ENCODE measurements at regions not wholly inside any gene's neighbourhood (a gene's known extent, or its start where the extent isn't known, plus 50 kb on each side); places are given as distances from the start of the nearest gene placed in this dataset.
A peak's percentile ranks its signal among the peaks of the same experiment; 100 is the strongest.

- no peak for DNase-seq (ENCODE audit: low read depth in 4 of 4, low spot score in 3 of 4)
These were observed 249.7 kb downstream of the RHOU start for GRCh38 chr1:228984646-228985631.

DNA sequence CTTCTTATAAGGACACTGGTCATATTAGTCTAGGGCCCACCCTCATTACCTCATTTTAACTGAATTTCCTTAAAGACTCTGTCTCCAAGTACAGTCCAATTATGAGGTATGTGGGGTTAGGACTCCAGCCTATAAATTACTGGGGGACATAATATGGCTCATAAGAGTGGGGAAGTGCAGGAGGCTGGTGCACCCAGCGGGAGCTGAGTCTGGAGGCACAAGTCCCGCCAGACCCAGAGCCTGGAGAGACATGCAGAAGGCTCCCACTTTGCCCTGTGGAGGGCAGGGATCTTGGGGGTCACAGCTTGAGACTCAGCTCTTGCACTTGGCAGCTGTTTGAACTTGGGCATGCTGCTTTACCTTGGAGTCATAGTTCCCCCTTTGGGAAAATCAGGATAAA, 250.4 kb downstream of the RHOU start:
- DNase-seq (ENCODE audit: low read depth in 4 of 4, low spot score in 3 of 4): no peak

- DNase-seq (ENCODE audit: low read depth in 4 of 4, low spot score in 3 of 4): no peak
These were observed 251.0 kb downstream of the RHOU start for GRCh38 chr1:228986093-228986904.

DNA sequence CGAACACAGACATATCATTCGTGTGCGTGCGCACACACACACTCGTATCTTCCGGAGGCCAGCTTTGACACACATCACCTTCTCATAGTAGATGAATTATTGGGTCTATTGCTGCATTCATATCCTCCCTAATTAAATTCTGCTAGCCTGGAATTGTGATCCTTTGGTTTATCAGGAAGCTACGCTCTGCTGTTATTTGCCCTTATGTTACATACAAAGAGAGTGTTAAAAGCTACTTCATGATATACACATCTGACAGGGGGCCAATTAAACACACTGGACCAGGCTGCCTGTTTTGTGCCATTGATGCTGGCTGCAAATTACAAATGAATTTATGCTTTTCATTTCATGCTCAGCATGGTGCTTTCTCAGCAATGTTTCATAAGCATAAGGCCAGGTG, 252.0 kb downstream of the RHOU start:
- no peak for DNase-seq (ENCODE audit: low read depth in 4 of 4, low spot score in 3 of 4)

DNA sequence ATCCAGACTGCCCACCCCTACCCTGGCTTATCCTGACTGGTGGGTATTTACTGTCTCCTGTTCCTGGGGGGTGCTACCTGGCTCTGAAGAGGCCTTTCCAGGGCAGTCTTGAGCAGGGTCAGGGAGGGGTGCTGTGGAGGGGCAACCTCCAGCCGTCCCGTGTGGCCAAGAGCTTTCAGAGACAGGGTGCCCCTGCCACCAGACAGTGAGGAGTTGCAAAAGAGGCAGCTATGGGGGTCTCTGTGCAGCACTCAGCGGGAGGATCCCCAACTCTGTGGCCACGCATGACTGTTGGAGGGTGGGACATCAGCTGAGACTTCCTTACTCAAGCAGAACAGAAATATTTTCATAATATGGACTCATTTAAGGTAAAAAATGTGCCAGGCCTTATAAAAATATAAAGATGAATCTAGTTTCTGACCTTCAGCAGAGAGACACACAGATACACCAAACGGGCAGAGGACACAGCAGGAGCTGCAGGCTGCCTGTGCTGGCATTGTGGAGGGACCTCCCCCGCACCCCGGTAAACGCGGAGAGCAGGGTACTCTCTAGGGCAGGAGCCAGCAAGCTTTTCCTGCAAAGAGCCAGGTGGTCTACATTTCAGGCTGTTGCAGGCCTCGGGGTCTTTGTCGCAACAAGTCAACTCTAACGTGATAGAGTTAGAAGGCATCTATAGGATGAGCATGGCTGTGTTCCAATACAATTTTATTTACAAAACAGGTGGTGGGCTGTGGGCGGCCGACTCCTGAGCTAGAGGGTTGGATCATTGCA, 252.6 kb downstream of the RHOU start:
- DNase-seq (ENCODE audit: low read depth in 4 of 4, low spot score in 3 of 4): no peak

DNA sequence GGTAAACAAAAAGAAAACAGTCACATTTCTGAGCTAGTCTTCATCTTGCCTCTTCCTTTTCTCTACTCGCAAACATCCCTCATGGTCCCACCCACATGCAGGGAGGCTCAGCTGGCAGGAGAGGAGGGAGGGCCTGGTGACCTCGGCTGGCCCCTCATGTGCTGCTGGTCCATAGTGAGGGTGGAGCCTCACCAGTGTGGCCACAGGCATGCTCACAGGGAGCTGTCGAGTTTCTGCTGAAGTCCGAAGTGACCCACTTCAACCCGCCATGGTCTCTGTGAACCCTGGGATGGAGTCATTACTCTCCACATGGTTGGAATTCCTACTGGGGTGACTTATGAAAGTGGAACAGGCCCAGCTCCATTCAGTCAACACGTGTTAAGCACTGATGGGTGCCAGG, 253.4 kb downstream of the RHOU start:
- DNase-seq (ENCODE audit: low read depth in 4 of 4, low spot score in 3 of 4): no peak

DNA sequence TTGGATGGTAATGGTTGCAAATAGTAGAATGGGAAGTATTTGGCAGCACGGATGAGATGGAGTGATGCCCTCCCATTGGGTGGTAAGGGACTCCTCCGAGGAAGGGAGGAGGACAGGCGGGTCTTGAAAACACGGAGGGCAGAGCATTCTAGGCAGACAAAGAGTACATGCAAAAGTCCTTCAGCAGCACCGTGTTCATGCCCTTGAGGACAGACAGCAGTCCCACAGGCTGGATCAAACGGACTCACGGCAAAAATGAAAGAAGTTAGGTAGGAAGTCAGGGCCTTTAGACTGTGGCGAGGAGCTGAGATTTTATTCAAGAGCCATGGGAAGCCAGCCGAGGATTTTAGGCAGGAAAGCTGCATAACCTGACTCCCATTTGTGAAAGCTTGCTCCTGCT, 253.9 kb downstream of the RHOU start:
- DNase-seq (ENCODE audit: low read depth in 4 of 4, low spot score in 3 of 4): no peak

GRCh38 chr1:228989676-228989991, 254.4 kb downstream of the RHOU start:
- no peak for DNase-seq (ENCODE audit: low read depth in 4 of 4, low spot score in 3 of 4)

- peak in 3 of 4 donors; percentile 43 to 46 (median 45) for DNase-seq (ENCODE audit: low read depth in 4 of 4, low spot score in 3 of 4)
These were observed 254.9 kb downstream of the RHOU start for GRCh38 chr1:228989992-228990827.

GRCh38 chr1:228990906-228991569, 255.8 kb downstream of the RHOU start:
- DNase-seq (ENCODE audit: low read depth in 4 of 4, low spot score in 3 of 4): no peak

DNA sequence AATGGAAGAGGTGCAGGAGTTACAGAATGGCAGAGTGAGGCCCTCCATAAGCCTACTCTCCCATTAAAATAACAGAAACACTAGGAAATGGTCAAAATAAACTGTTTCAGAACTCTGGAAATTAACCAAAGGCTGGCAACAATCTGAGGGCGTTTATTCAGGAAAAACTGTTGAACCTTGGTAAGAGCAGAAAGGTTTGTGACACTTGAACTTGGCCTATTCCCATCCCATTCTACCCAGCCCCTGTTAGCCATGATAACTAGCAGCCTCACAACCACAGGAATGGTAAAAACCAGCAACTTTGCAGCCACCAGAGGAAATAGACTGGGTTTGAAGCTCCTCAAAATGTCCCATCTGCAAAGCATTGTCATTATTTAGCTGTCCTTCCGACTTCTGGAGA, 256.8 kb downstream of the RHOU start:
- no peak for DNase-seq (ENCODE audit: low read depth in 4 of 4, low spot score in 3 of 4)

DNA sequence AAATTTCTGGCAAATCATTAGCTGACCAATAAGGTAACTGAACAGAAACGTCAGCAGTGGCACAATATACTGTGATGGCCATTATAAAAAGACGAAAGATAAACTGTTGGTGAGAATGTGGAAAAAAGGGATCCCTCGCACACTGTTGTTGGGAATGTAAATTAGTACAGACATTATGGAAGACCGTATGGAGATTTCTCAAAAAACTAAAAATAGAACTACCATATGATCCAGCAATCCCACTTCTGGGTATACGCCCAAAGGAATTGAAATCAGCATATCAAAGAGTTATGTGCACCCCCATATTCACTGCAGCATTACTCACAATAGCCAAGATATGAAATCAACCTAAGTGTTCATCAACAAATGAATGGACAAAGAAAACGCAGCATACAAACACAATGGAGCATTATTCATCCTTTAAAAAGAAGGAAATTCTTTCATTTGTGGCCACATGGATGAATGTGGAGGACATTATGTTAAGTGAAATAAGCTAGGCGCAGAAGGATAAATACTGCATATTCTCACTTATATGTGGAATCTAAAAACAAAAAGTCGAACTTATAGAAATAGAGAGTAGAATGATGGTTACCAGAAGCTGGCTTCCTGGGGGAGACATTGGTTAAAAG, 257.7 kb downstream of the RHOU start:
- no peak for DNase-seq (ENCODE audit: low read depth in 4 of 4, low spot score in 3 of 4)

GRCh38 chr1:228994676-228995594, 259.7 kb downstream of the RHOU start:
- no peak for DNase-seq (ENCODE audit: low read depth in 4 of 4, low spot score in 3 of 4)

DNA sequence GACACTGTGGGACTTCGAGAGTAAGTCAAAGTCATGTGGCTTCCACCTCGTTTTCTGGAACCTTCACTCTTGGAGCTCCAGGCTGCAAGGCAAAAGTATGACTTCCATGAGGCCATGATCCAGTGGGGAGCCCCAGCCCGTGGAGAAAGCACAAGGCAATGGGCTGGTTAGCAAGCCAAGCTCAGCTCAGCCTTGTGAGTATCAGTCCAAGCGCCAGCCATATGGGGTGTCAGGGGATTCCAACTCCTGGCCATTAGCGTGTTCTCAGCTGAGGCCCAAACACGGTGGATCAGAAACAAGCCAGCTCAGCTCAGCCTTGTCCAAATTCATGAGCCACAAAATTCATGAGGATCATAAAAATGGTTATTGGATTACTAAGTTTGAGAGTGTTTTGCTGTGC, 261.0 kb downstream of the RHOU start:
- DNase-seq (ENCODE audit: low read depth in 4 of 4, low spot score in 3 of 4): no peak

- DNase-seq (ENCODE audit: low read depth in 4 of 4, low spot score in 3 of 4): no peak
These were observed 262.5 kb downstream of the RHOU start for GRCh38 chr1:228997721-228998144.

DNA sequence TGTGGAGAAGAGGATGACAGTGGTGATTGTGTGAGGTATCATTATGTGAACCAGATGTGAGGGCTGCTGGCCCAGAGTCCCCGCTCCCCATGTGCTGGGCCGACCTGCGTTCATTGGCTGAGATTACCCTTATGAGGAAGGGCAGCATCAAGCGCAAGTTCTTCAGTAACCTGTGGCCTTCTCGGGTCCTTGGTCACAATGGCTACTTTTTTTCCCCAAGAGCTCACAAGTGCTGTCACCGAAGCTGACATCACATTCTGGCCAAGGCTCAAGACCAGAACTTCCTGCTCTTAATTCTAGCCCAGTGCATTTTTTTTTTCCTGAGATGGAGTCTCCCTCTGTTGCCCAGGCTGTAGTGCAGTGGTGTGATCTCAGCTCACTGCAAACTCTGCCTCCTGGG, 262.9 kb downstream of the RHOU start:
- no peak for DNase-seq (ENCODE audit: low read depth in 4 of 4, low spot score in 3 of 4)

DNA sequence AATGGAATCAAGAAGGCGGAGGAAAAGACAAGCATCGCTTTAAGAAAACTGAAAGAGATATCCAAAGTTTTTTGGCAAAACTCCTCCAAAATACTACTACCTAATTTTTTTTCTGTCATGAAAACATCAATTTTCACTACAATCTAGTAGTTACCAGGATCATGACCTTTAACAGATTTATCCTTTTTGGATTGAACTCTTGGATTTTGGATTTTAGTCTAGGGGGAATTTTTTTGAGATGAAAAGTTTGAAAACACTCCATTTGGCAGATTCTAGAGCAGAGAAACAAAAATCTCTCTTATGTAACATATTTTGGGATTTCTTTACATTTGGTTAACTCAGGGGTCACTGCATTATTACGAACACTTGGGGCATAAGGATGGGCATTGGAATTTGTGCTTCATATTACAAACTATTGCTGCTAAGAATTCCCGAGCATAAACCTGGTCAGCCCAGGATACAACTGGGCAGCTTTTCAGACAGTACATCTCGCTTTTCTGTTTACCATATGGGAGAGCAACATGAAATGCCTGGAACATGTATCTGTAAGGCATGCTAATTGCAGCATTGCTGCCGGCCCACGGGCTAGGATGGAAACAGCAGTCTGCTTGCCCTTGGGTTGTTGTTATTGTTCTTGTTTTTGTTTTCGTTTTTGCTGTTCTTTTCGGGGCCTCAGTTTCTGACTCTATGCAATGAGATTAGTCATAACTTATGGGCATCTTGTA, 264.3 kb downstream of the RHOU start:
- no peak for DNase-seq (ENCODE audit: low read depth in 4 of 4, low spot score in 3 of 4)

Measured in right renal pelvis (tissue), 4 donors.